ENCODE measurements at regions not wholly inside any gene's neighbourhood (a gene's known extent, or its start where the extent isn't known, plus 50 kb on each side); places are given as distances from the start of the nearest gene placed in this dataset.

- no peak for DNase-seq (ENCODE audit: low spot score)
- TF ChIP-seq CTCF (IDR thresholded peaks at IDR 0.05): no peak
- no peak for ATAC-seq (ENCODE audit: low FRiP score)
These were observed 357.4 kb upstream of the ATP11B start for GRCh38 chr3:182435860-182436259.

GRCh38 chr3:182436547-182436946 is 356.8 kb upstream of the ATP11B start:
- ATAC-seq (ENCODE audit: low FRiP score) (no peak), DNase-seq (ENCODE audit: low spot score) (no peak)
- no peak for TF ChIP-seq CTCF (IDR thresholded peaks at IDR 0.05)

GRCh38 chr3:182438398-182438797 is 354.9 kb upstream of the ATP11B start:
- no peak for ATAC-seq (ENCODE audit: low FRiP score)
- TF ChIP-seq CTCF (IDR thresholded peaks at IDR 0.05): no peak

GRCh38 chr3:182440101-182440500 is 353.2 kb upstream of the ATP11B start:
- no peak for TF ChIP-seq CTCF (IDR thresholded peaks at IDR 0.05)
- DNase-seq (ENCODE audit: low spot score): no peak

More at GRCh38 chr3:182438398-182438797, 354.9 kb upstream of the ATP11B start:
- DNase-seq (ENCODE audit: low spot score): no peak

GRCh38 chr3:182445576-182445975 is 347.7 kb upstream of the ATP11B start:
- TF ChIP-seq CTCF (IDR thresholded peaks at IDR 0.05): no peak
- ATAC-seq (ENCODE audit: low FRiP score) (no peak), DNase-seq (ENCODE audit: low spot score) (no peak)

More at GRCh38 chr3:182440101-182440500, 353.2 kb upstream of the ATP11B start:
- ATAC-seq (ENCODE audit: low FRiP score): no peak

- ATAC-seq (ENCODE audit: low FRiP score) (no peak), DNase-seq (ENCODE audit: low spot score) (no peak)
- TF ChIP-seq CTCF (IDR thresholded peaks at IDR 0.05): no peak
These were observed 342.1 kb upstream of the ATP11B start for GRCh38 chr3:182450942-182451787.

GRCh38 chr3:182451871-182452270 is 341.4 kb upstream of the ATP11B start:
- DNase-seq (ENCODE audit: low spot score): no peak

More at GRCh38 chr3:182451871-182452270, 341.4 kb upstream of the ATP11B start:
- no peak for ATAC-seq (ENCODE audit: low FRiP score)
- no peak for TF ChIP-seq CTCF (IDR thresholded peaks at IDR 0.05)
